WTC11 (cell line): ENCODE measurements at regions not wholly inside any gene's neighbourhood (a gene's known extent, or its start where the extent isn't known, plus 50 kb on each side); places are given as distances from the start of the nearest gene placed in this dataset.

Source experiments
- ATAC-seq: fragments of 200-7000 bp; cut with Tn5 transposase; 2 replicates; pipeline ENCODE4 v1.10.0; 2021; ENCODE audit warnings: mild to moderate bottlenecking, moderate library complexity
- CTCF ChIA-PET: fragments of 300-600 bp; sonication (Branson Sonifier 250); formaldehyde crosslinking; loops from one replicate; lab custom pipeline; 2021; ENCODE audit warnings: antibody characterized with exemption; lab: Charles Lee
- POLR2A ChIA-PET: fragments of 350-600 bp; sonication (Branson Sonifier 250); formaldehyde crosslinking; loops from one replicate; lab custom pipeline; 2021; ENCODE audit warnings: antibody characterized with exemption; lab: Charles Lee
- DNase-seq: peaks from one replicate; pipeline ENCODE4 v3.0.0; 2021; ENCODE audit warnings: low spot score
- H3K27ac Mint-ChIP-seq: 2 replicates; pipeline ENCODE4 v1.8.0; 2021; ENCODE audit warnings: mixed read lengths
- H3K27me3 Mint-ChIP-seq: 2 replicates; pipeline ENCODE4 v1.8.0; 2021; ENCODE audit warnings: low read depth, mild to moderate bottlenecking, moderate library complexity, mixed read lengths
- H3K36me3 Mint-ChIP-seq: 2 replicates; pipeline ENCODE4 v1.8.0; 2021; ENCODE audit warnings: mixed read lengths
- H3K4me1 Mint-ChIP-seq: 2 replicates; pipeline ENCODE4 v1.8.0; 2022; ENCODE audit warnings: mixed read lengths
- H3K4me3 Mint-ChIP-seq: 2 replicates; pipeline ENCODE4 v1.8.0; 2021; ENCODE audit warnings: mild to moderate bottlenecking, moderate library complexity, mixed read lengths
- H3K9me3 Mint-ChIP-seq: 2 replicates; pipeline ENCODE4 v1.8.0; 2021; ENCODE audit warnings: mixed read lengths
- ARID4B ChIP-seq: sonication (generic); formaldehyde crosslinking; IDR thresholded peaks from 2 replicates; pipeline ENCODE4 v1.8.0; 2023; ENCODE audit warnings: missing genetic modification reagents, mild to moderate bottlenecking, borderline replicate concordance
- CREB1 ChIP-seq: sonication (generic); formaldehyde crosslinking; IDR thresholded peaks from 2 replicates; pipeline ENCODE4 v1.8.0; 2023; ENCODE audit warnings: mild to moderate bottlenecking, missing genetic modification reagents
- CTCF ChIP-seq: fragments of 200-600 bp; IDR thresholded peaks from 2 replicates; pipeline ENCODE4 v1.8.0; 2022; ENCODE audit warnings: antibody characterized with exemption
- E2F4 ChIP-seq: sonication (generic); formaldehyde crosslinking; IDR thresholded peaks from 2 replicates; pipeline ENCODE4 v1.8.1; 2022; ENCODE audit warnings: low read depth, mild to moderate bottlenecking, moderate library complexity, missing genetic modification reagents, borderline replicate concordance
- E2F5 ChIP-seq: sonication (generic); formaldehyde crosslinking; IDR thresholded peaks from 2 replicates; pipeline ENCODE4 v1.8.1; 2022; ENCODE audit warnings: mild to moderate bottlenecking, moderate library complexity, missing genetic modification reagents
- ERG ChIP-seq: fragments of 250-450 bp; sonication (Bioruptor Pico); IDR thresholded peaks from 2 replicates; pipeline ENCODE4 v1.8.0; 2021; ENCODE audit warnings: mild to moderate bottlenecking
- GTF2I ChIP-seq: fragments of 250-450 bp; sonication (Bioruptor Pico); conservative IDR thresholded peaks from 2 replicates; pipeline ENCODE4 v1.4.0; 2021; ENCODE audit warnings: mild to moderate bottlenecking
- HMGA2 ChIP-seq: fragments of 250-450 bp; sonication (Bioruptor Pico); IDR thresholded peaks from 2 replicates; pipeline ENCODE4 v1.4.0; 2021; ENCODE audit warnings: mild to moderate bottlenecking, moderate library complexity
- MYBL2 ChIP-seq: sonication (generic); formaldehyde crosslinking; IDR thresholded peaks from 2 replicates; pipeline ENCODE4 v1.8.1; 2023; ENCODE audit warnings: mild to moderate bottlenecking, moderate library complexity, missing genetic modification reagents
- NFE2L1 ChIP-seq: sonication (generic); formaldehyde crosslinking; IDR thresholded peaks from 2 replicates; pipeline ENCODE4 v1.8.1; 2023; ENCODE audit warnings: missing genetic modification reagents
- OVOL2 ChIP-seq: fragments of 250-450 bp; sonication (Bioruptor Pico); IDR thresholded peaks from 2 replicates; pipeline ENCODE4 v1.9.0; 2021; ENCODE audit warnings: mild to moderate bottlenecking, borderline replicate concordance
- PRRX2 ChIP-seq: fragments of 250-450 bp; sonication (Bioruptor Pico); IDR thresholded peaks from 2 replicates; pipeline ENCODE4 v1.8.0; 2021; ENCODE audit warnings: mild to moderate bottlenecking
- USF1 ChIP-seq: sonication (generic); formaldehyde crosslinking; IDR thresholded peaks from 2 replicates; pipeline ENCODE4 v1.8.0; 2022; ENCODE audit warnings: mild to moderate bottlenecking, missing genetic modification reagents
- ZNF138 ChIP-seq: sonication (generic); formaldehyde crosslinking; conservative IDR thresholded peaks from 2 replicates; pipeline ENCODE4 v1.8.1; 2022; ENCODE audit warnings: mild to moderate bottlenecking, moderate library complexity, missing genetic modification reagents
- ZNF281 ChIP-seq: sonication (generic); formaldehyde crosslinking; IDR thresholded peaks from 2 replicates; pipeline ENCODE4 v1.8.0; 2023; ENCODE audit warnings: mild to moderate bottlenecking, missing genetic modification reagents

- H3K27ac Mint-ChIP-seq = no peak overlapping the region
- H3K4me3 Mint-ChIP-seq = no peak overlapping the region
- ChIA-PET CTCF (no interaction called here), POLR2A (no interaction called here)
- ATAC-seq (no peak), DNase-seq (no peak)
- H3K4me1 Mint-ChIP-seq = no peaks in the 10 kb centered on the region
- H3K9me3 Mint-ChIP-seq = peaks cover 24% of the 10 kb centered on the region
- peaks cover 9% of the 10 kb centered on the region for H3K36me3 Mint-ChIP-seq
- TF ChIP-seq E2F5 (CRISPR knock-in tag) (no peak), ZNF138 (CRISPR knock-in tag) (no peak), CREB1 (CRISPR knock-in tag) (no peak)
- no peaks in the 10 kb centered on the region for H3K27me3 Mint-ChIP-seq
These were observed 730.7 kb upstream of the ADGRL4 start for GRCh38 chr1:79737193-79737592.

- no peak for ATAC-seq
- Mint-ChIP-seq H3K27me3 (no peaks in the 10 kb centered on the region), H3K9me3 (peaks cover 24% of the 10 kb centered on the region), H3K4me3 (no peak overlapping the region), H3K27ac (no peak overlapping the region), H3K4me1 (peaks cover 2% of the 10 kb centered on the region; the same call in 1 of the 2 replicates), H3K36me3 (peaks cover 9% of the 10 kb centered on the region)
- CTCF ChIA-PET = no interaction called here
- DNase-seq = no peak
- POLR2A ChIA-PET = no interaction called here
- TF ChIP-seq MYBL2 (CRISPR knock-in tag) (no peak), HMGA2 (no peak), ZNF138 (CRISPR knock-in tag) (no peak), ZNF281 (CRISPR knock-in tag) (no peak), USF1 (CRISPR knock-in tag) (no peak), OVOL2 (CRISPR knock-in tag) (no peak), NFE2L1 (CRISPR knock-in tag) (no peak), ERG (no peak)
These were observed 726.4 kb upstream of the ADGRL4 start for GRCh38 chr1:79732950-79733349.

- Mint-ChIP-seq H3K4me3 (no peak overlapping the region), H3K4me1 (peaks cover 25% of the 10 kb centered on the region), H3K27me3 (no peaks in the 10 kb centered on the region), H3K9me3 (peaks cover 4% of the 10 kb centered on the region; the same call in 1 of the 2 replicates), H3K36me3 (no peaks in the 10 kb centered on the region), H3K27ac (no peak overlapping the region)
- DNase-seq (no peak), ATAC-seq (no peak)
- ChIA-PET POLR2A (no interaction called here), CTCF (no interaction called here)
- TF ChIP-seq PRRX2 (CRISPR knock-in tag) (no peak), GTF2I (no peak), ARID4B (no peak), E2F4 (CRISPR knock-in tag) (no peak), CTCF (no peak), ZNF281 (CRISPR knock-in tag) (no peak)
These were observed 720.4 kb upstream of the ADGRL4 start for GRCh38 chr1:79726911-79727310.
